ENCODE measurements at regions not wholly inside any gene's neighbourhood (a gene's known extent, or its start where the extent isn't known, plus 50 kb on each side); places are given as distances from the start of the nearest gene placed in this dataset.
"Not testable (repeated sequence)": the region's sequence is repeated elsewhere in the genome, so short reads cannot be mapped to it uniquely, and the experiment has no call there.

DNA sequence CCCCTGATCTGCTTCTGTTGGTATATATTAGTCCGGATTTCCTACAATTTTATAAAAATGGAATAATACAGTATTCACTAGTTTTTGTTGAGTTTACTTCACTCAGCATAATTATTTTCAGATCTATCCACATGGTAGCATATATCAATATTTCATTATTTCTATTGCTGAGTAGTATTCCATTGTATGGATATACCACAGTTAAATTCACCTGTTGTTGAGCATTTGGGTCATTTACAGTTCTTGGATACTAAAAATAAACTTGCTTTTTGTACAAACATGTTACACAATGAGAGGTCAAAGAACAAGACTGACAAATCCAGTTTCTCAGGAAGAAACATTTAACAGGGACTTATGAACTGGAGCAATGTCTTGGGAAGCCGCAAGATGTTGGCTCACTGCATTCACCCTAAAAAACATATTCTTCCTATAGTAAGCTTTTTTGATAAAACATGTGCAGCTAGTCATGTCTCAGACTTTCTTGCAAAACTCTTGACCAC, 126.9 kb upstream of the HS3ST2 start:
- no peak overlapping the region for H3K27ac ChIP-seq (ENCODE audit: low read depth, low read length)
- H3K36me3 ChIP-seq (ENCODE audit: control insufficient read depth in 1 of 2, insufficient read depth in 2 of 2, low read length in 2 of 2), result no peaks in the 10 kb centered on the region

GRCh38 chr16:22688463-22688862, 125.5 kb upstream of the HS3ST2 start:
- H3K9me3 ChIP-seq (ENCODE audit: control insufficient read depth in 1 of 2, low read length in 2 of 2), result peaks cover 4 to 6% of the 10 kb centered on the region in 2 donors
- no peak overlapping the region for H3K27ac ChIP-seq (ENCODE audit: low read depth, low read length)

More for the DNA sequence above, 126.9 kb upstream of the HS3ST2 start:
- no peaks in the 10 kb centered on the region for H3K4me1 ChIP-seq (ENCODE audit: control insufficient read depth in 1 of 2, insufficient read depth in 2 of 2, low read length in 2 of 2)
- H3K9ac ChIP-seq (ENCODE audit: low read depth in 1 of 2, low read length in 2 of 2), result no peak overlapping the region
- H3K27me3 ChIP-seq (ENCODE audit: control insufficient read depth in 1 of 2, insufficient read depth in 2 of 2, low read length in 2 of 2), result no peaks in the 10 kb centered on the region
- peaks cover 4 to 6% of the 10 kb centered on the region in 2 donors for H3K9me3 ChIP-seq (ENCODE audit: control insufficient read depth in 1 of 2, low read length in 2 of 2)
- H3K4me3 ChIP-seq (ENCODE audit: low read depth in 1 of 2, low read length in 2 of 2), result no peak overlapping the region

DNA sequence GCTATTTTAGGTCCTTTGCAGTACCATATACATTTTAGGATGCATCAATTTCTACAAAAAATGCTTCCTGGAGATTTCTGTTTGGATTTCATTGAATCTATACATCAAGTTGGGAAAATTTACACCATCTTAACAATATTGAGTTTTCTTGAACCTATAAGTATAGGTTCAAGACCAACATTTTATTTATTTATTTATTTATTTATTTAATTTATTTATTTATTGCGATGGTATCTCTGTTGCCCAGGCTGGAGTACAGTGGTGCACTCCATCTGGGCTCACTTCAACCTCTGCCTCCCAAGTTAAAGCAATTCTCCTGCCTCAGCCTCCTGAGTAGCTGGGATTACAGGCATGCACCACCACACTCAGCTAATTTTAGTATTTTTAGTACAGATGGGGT, 125.0 kb upstream of the HS3ST2 start:
- no peak overlapping the region for H3K9ac ChIP-seq (ENCODE audit: low read depth in 1 of 2, low read length in 2 of 2)
- H3K27ac ChIP-seq (ENCODE audit: low read depth, low read length), result no peak overlapping the region
- no peaks in the 10 kb centered on the region for H3K36me3 ChIP-seq (ENCODE audit: control insufficient read depth in 1 of 2, insufficient read depth in 2 of 2, low read length in 2 of 2)
- H3K9me3 ChIP-seq (ENCODE audit: control insufficient read depth in 1 of 2, low read length in 2 of 2), result peaks cover 4 to 6% of the 10 kb centered on the region in 2 donors
- no peak overlapping the region for H3K4me3 ChIP-seq (ENCODE audit: low read depth in 1 of 2, low read length in 2 of 2)
- H3K4me1 ChIP-seq (ENCODE audit: control insufficient read depth in 1 of 2, insufficient read depth in 2 of 2, low read length in 2 of 2), result no peaks in the 10 kb centered on the region
- H3K27me3 ChIP-seq (ENCODE audit: control insufficient read depth in 1 of 2, insufficient read depth in 2 of 2, low read length in 2 of 2), result no peaks in the 10 kb centered on the region

More at GRCh38 chr16:22688463-22688862, 125.5 kb upstream of the HS3ST2 start:
- no peaks in the 10 kb centered on the region for H3K4me1 ChIP-seq (ENCODE audit: control insufficient read depth in 1 of 2, insufficient read depth in 2 of 2, low read length in 2 of 2)
- no peaks in the 10 kb centered on the region for H3K27me3 ChIP-seq (ENCODE audit: control insufficient read depth in 1 of 2, insufficient read depth in 2 of 2, low read length in 2 of 2)
- H3K9ac ChIP-seq (ENCODE audit: low read depth in 1 of 2, low read length in 2 of 2), result no peak overlapping the region
- no peaks in the 10 kb centered on the region for H3K36me3 ChIP-seq (ENCODE audit: control insufficient read depth in 1 of 2, insufficient read depth in 2 of 2, low read length in 2 of 2)
- no peak overlapping the region for H3K4me3 ChIP-seq (ENCODE audit: low read depth in 1 of 2, low read length in 2 of 2)

DNA sequence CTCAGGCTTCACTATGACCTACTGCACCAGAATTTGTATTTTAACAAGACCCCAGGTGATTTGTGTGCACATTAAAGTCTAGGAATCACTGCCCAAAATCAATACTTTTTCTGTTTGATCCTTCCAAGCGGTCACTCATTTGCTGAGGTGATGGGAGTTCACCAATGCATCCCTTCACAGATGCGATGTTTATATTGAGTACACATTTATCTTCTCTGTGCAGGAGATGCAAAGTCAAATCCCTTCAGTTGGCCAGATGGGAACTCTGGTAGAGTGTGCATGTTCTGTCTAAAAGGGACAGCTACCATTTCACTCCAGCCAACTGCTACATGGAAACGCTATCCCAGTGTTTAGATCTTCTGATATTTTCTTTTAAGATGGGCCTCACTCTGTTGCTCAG, 122.6 kb upstream of the HS3ST2 start:
- Histone ChIP-seq H3K36me3 (ENCODE audit: control insufficient read depth in 1 of 2, insufficient read depth in 2 of 2, low read length in 2 of 2) (no peaks in the 10 kb centered on the region), H3K27ac (ENCODE audit: low read depth, low read length) (no peak overlapping the region), H3K4me1 (ENCODE audit: control insufficient read depth in 1 of 2, insufficient read depth in 2 of 2, low read length in 2 of 2) (no peaks in the 10 kb centered on the region)

GRCh38 chr16:22692034-22692433, 121.9 kb upstream of the HS3ST2 start:
- Histone ChIP-seq H3K9ac (ENCODE audit: low read depth in 1 of 2, low read length in 2 of 2) (no peak overlapping the region), H3K27ac (ENCODE audit: low read depth, low read length) (no peak overlapping the region), H3K27me3 (ENCODE audit: control insufficient read depth in 1 of 2, insufficient read depth in 2 of 2, low read length in 2 of 2) (no peaks in the 10 kb centered on the region), H3K4me3 (ENCODE audit: low read depth in 1 of 2, low read length in 2 of 2) (no peak overlapping the region), H3K9me3 (ENCODE audit: control insufficient read depth in 1 of 2, low read length in 2 of 2) (peaks cover under 1 to 5% of the 10 kb centered on the region in 2 donors), H3K36me3 (ENCODE audit: control insufficient read depth in 1 of 2, insufficient read depth in 2 of 2, low read length in 2 of 2) (no peaks in the 10 kb centered on the region), H3K4me1 (ENCODE audit: control insufficient read depth in 1 of 2, insufficient read depth in 2 of 2, low read length in 2 of 2) (no peaks in the 10 kb centered on the region)

More for the DNA sequence above, 122.6 kb upstream of the HS3ST2 start:
- Histone ChIP-seq H3K27me3 (ENCODE audit: control insufficient read depth in 1 of 2, insufficient read depth in 2 of 2, low read length in 2 of 2) (no peaks in the 10 kb centered on the region), H3K4me3 (ENCODE audit: low read depth in 1 of 2, low read length in 2 of 2) (no peak overlapping the region), H3K9ac (ENCODE audit: low read depth in 1 of 2, low read length in 2 of 2) (no peak overlapping the region), H3K9me3 (ENCODE audit: control insufficient read depth in 1 of 2, low read length in 2 of 2) (peaks cover 4 to 6% of the 10 kb centered on the region in 2 donors)

GRCh38 chr16:22692916-22693637, 120.9 kb upstream of the HS3ST2 start:
- H3K27ac ChIP-seq (ENCODE audit: low read depth, low read length), result no peak overlapping the region
- no peaks in the 10 kb centered on the region for H3K27me3 ChIP-seq (ENCODE audit: control insufficient read depth in 1 of 2, insufficient read depth in 2 of 2, low read length in 2 of 2)
- H3K4me1 ChIP-seq (ENCODE audit: control insufficient read depth in 1 of 2, insufficient read depth in 2 of 2, low read length in 2 of 2), result no peaks in the 10 kb centered on the region
- H3K9me3 ChIP-seq (ENCODE audit: control insufficient read depth in 1 of 2, low read length in 2 of 2), result no peaks in the 10 kb centered on the region
- no peaks in the 10 kb centered on the region for H3K36me3 ChIP-seq (ENCODE audit: control insufficient read depth in 1 of 2, insufficient read depth in 2 of 2, low read length in 2 of 2)
- H3K4me3 ChIP-seq (ENCODE audit: low read depth in 1 of 2, low read length in 2 of 2), result no peak overlapping the region
- no peak overlapping the region for H3K9ac ChIP-seq (ENCODE audit: low read depth in 1 of 2, low read length in 2 of 2)

DNA sequence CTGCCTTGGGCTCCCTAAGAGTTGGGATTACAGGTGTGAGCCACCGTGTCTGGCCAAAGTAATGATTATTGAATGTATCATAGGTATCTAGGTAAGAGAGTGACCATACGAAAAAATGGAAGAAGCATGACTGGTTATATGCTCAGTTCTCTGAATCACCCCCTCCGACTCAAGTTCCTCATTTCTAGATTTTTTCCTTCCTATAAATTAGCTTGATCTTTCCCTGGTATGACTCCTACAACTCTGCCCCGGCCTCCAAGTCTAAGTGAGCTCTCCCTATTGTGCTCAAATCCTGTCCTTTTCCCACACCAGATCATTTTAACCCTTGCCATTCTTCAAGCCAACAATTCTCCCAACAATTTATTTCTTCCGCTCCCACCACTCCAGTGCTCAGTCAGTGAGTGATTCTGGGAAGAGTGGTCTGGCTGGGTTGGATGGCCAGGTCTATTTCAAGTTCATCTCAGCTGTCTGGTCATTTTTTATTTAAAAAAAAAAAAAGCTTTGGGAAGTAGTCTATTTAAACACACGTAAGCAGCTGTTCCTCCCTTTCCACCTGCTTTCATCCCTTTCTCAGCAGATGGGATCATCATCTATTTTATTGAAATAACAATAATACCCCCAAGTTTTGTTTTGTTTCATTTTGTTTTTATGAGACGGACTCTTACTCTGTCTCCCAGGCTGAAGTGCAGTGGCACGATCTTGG, 120.2 kb upstream of the HS3ST2 start:
- Histone ChIP-seq H3K27ac (ENCODE audit: low read depth, low read length) (no peak overlapping the region), H3K9ac (ENCODE audit: low read depth in 1 of 2, low read length in 2 of 2) (no peak overlapping the region), H3K4me1 (ENCODE audit: control insufficient read depth in 1 of 2, insufficient read depth in 2 of 2, low read length in 2 of 2) (no peaks in the 10 kb centered on the region), H3K9me3 (ENCODE audit: control insufficient read depth in 1 of 2, low read length in 2 of 2) (no peaks in the 10 kb centered on the region), H3K27me3 (ENCODE audit: control insufficient read depth in 1 of 2, insufficient read depth in 2 of 2, low read length in 2 of 2) (no peaks in the 10 kb centered on the region), H3K36me3 (ENCODE audit: control insufficient read depth in 1 of 2, insufficient read depth in 2 of 2, low read length in 2 of 2) (no peaks in the 10 kb centered on the region), H3K4me3 (ENCODE audit: low read depth in 1 of 2, low read length in 2 of 2) (no peak overlapping the region)

DNA sequence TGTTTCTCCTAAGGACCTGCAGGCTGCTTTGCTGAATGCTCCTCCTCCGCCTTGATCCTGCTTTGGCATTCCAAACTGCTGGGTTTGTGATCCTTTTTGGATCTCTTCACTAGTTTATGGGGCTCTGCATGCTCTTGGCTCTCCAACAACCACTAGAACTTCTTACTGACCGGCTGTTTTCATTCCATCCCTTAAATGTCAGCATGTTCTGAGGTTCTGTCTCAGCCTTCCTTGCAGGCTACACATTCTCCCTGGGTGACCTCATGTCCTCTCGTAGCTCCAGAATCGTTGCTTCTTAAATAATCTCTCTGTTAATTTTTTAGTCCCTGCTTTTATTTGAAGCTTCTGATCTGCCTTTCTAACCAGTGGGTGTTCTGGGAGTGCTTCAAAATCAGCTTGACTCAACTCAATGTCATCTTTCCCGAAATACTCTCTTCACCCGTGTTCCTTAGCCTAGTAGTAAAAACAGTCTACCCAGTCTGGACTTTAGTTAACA, 119.0 kb upstream of the HS3ST2 start:
- no peaks in the 10 kb centered on the region for H3K4me1 ChIP-seq (ENCODE audit: control insufficient read depth in 1 of 2, insufficient read depth in 2 of 2, low read length in 2 of 2)
- no peaks in the 10 kb centered on the region for H3K36me3 ChIP-seq (ENCODE audit: control insufficient read depth in 1 of 2, insufficient read depth in 2 of 2, low read length in 2 of 2)
- peak overlapping the region; percentile 28 for H3K27ac ChIP-seq (ENCODE audit: low read depth, low read length)
- H3K9ac ChIP-seq (ENCODE audit: low read depth in 1 of 2, low read length in 2 of 2), result no peak overlapping the region
- no peak overlapping the region for H3K4me3 ChIP-seq (ENCODE audit: low read depth in 1 of 2, low read length in 2 of 2)
- H3K9me3 ChIP-seq (ENCODE audit: control insufficient read depth in 1 of 2, low read length in 2 of 2), result no peaks in the 10 kb centered on the region
- no peaks in the 10 kb centered on the region for H3K27me3 ChIP-seq (ENCODE audit: control insufficient read depth in 1 of 2, insufficient read depth in 2 of 2, low read length in 2 of 2)

DNA sequence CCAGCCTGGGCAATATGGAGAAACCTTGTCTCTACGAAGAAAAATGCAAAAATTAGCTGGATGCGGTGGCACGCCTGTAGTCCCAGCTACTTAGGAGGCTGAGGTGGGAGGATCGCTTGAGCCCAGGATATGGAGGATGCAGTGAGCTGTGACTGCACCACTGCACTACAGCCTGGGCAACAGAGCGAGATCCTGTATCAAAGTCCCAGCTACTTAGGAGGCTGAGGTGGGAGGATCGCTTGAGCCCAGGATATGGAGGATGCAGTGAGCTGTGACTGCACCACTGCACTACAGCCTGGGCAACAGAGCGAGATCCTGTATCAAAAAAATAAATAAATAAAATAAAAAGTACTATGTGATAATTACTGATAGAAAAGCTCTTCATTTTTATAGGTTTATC, 118.2 kb upstream of the HS3ST2 start:
- not testable (repeated sequence) for H3K27ac ChIP-seq (ENCODE audit: low read depth, low read length); H3K4me3 ChIP-seq (ENCODE audit: low read depth in 1 of 2, low read length in 2 of 2); H3K27me3 ChIP-seq (ENCODE audit: control insufficient read depth in 1 of 2, insufficient read depth in 2 of 2, low read length in 2 of 2); H3K9ac ChIP-seq (ENCODE audit: low read depth in 1 of 2, low read length in 2 of 2); H3K4me1 ChIP-seq (ENCODE audit: control insufficient read depth in 1 of 2, insufficient read depth in 2 of 2, low read length in 2 of 2); H3K9me3 ChIP-seq (ENCODE audit: control insufficient read depth in 1 of 2, low read length in 2 of 2); H3K36me3 ChIP-seq (ENCODE audit: control insufficient read depth in 1 of 2, insufficient read depth in 2 of 2, low read length in 2 of 2)

- Histone ChIP-seq H3K36me3 (ENCODE audit: control insufficient read depth in 1 of 2, insufficient read depth in 2 of 2, low read length in 2 of 2) (no peaks in the 10 kb centered on the region), H3K9ac (ENCODE audit: low read depth in 1 of 2, low read length in 2 of 2) (no peak overlapping the region), H3K27me3 (ENCODE audit: control insufficient read depth in 1 of 2, insufficient read depth in 2 of 2, low read length in 2 of 2) (no peaks in the 10 kb centered on the region), H3K4me1 (ENCODE audit: control insufficient read depth in 1 of 2, insufficient read depth in 2 of 2, low read length in 2 of 2) (no peaks in the 10 kb centered on the region), H3K9me3 (ENCODE audit: control insufficient read depth in 1 of 2, low read length in 2 of 2) (no peaks in the 10 kb centered on the region), H3K4me3 (ENCODE audit: low read depth in 1 of 2, low read length in 2 of 2) (no peak overlapping the region), H3K27ac (ENCODE audit: low read depth, low read length) (no peak overlapping the region)
These were observed 114.6 kb upstream of the HS3ST2 start for GRCh38 chr16:22699356-22699755.

Measured in duodenal mucosa (tissue), 2 donors.